MCF 10A (cell line): ENCODE measurements at regions not wholly inside any gene's neighbourhood (a gene's known extent, or its start where the extent isn't known, plus 50 kb on each side); places are given as distances from the start of the nearest gene placed in this dataset.

Experiments used
- BruUV-seq: library from RNA; stranded (reverse); fragments of 400-500 nt; replicated peaks from 2 replicates; lab custom pipeline; 2021; lab: Mats Ljungman, UMichigan
- CTCF ChIA-PET: fragments of 300-600 bp; sonication (Branson Sonifier 250); formaldehyde crosslinking; extraction: SDS; loops from one replicate; lab custom pipeline; 2021; ENCODE audit warnings: antibody characterized with exemption, inconsistent platforms; lab: Yijun Ruan, JAX
- POLR2A ChIA-PET: fragments of 300-600, 350-650 bp; sonication (Branson Sonifier 250); formaldehyde crosslinking; extraction: SDS; loops from one replicate; lab custom pipeline; 2020; ENCODE audit warnings: antibody characterized with exemption, inconsistent platforms; lab: Yijun Ruan, JAX
- DNase-seq: peaks from one replicate; pipeline ENCODE4 v3.0.0-alpha.2; 2018; ENCODE audit not compliant: unreplicated experiment
- H3K27ac Mint-ChIP-seq: one replicate; pipeline ENCODE4 v1.8.0; 2022; ENCODE audit warnings: mild to moderate bottlenecking, low read depth, mixed read lengths; ENCODE audit not compliant: unreplicated experiment
- H3K27me3 Mint-ChIP-seq: one replicate; pipeline ENCODE4 v1.8.0; 2022; ENCODE audit warnings: mixed read lengths; ENCODE audit not compliant: insufficient read depth, unreplicated experiment
- H3K36me3 Mint-ChIP-seq: one replicate; pipeline ENCODE4 v1.8.0; 2022; ENCODE audit warnings: mild to moderate bottlenecking, moderate library complexity, mixed read lengths; ENCODE audit not compliant: insufficient read depth, unreplicated experiment
- H3K4me1 Mint-ChIP-seq: one replicate; pipeline ENCODE4 v1.8.0; 2022; ENCODE audit warnings: mixed read lengths; ENCODE audit not compliant: insufficient read depth, unreplicated experiment
- H3K4me3 Mint-ChIP-seq: one replicate; pipeline ENCODE4 v1.8.0; 2022; ENCODE audit warnings: mild to moderate bottlenecking, moderate library complexity, mixed read lengths; ENCODE audit not compliant: unreplicated experiment
- H3K9me3 Mint-ChIP-seq: one replicate; pipeline ENCODE4 v1.8.0; 2022; ENCODE audit warnings: mixed read lengths; ENCODE audit not compliant: unreplicated experiment
- CTCF ChIP-seq: fragments of 200-600 bp; IDR thresholded peaks from one replicate; pipeline ENCODE4 v1.8.0; 2022; ENCODE audit warnings: antibody characterized with exemption, mild to moderate bottlenecking; ENCODE audit not compliant: unreplicated experiment
- intact Hi-C: fragments of 100-400 bp; cut with micrococcal nuclease; formaldehyde crosslinking; loops from 2 replicates; pipeline ENCODE4 v1.14.1; 2022

DNA sequence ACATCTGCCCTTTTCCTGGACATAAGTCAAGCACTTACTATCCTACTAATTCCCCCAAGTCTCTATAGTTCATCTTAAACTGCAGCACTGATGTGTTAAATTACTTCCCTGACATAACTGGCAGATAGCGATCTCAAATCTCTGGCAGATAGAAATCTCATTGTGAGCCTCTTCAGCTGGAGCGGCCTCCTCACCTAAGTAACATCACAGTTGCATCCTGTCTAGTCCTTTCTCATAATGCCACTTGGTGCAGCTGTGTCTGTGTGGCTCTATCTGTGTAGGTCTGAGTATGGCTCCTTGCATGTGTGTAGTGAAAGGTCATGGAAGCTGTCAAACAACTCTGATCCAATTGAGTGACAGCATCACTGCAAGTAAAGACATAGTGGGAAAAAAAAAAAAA, 53.6 kb upstream of the FST start:
- ChIA-PET CTCF (interaction anchor here (0.6 to 4.2 kb wide), 4 partner anchors 43 to 520 kb away, joined by 3 to 29 read pairs (median 4); no protein-coding TSS in a partner anchor), POLR2A (no interaction called here)
- Mint-ChIP-seq H3K4me1 (peaks cover 25% of the 10 kb centered on the region), H3K36me3 (no peaks in the 10 kb centered on the region), H3K9me3 (peaks cover 6% of the 10 kb centered on the region), H3K4me3 (no peak overlapping the region), H3K27ac (no peak overlapping the region), H3K27me3 (no peaks in the 10 kb centered on the region)
- intact Hi-C loops, result no loop called here
- no TSS peak for BruUV-seq
- no peak for DNase-seq
- no peak for TF ChIP-seq CTCF

- H3K4me3 Mint-ChIP-seq, result no peak overlapping the region
- intact Hi-C loops, result no loop called here
- H3K36me3 Mint-ChIP-seq, result no peaks in the 10 kb centered on the region
- CTCF ChIA-PET, result interaction anchor here (0.6 to 4.2 kb wide), 6 partner anchors 12 to 1089 kb away, joined by 3 to 29 read pairs (median 4); no protein-coding TSS in a partner anchor
- no peaks in the 10 kb centered on the region for H3K27me3 Mint-ChIP-seq
- no peak overlapping the region for H3K27ac Mint-ChIP-seq
- no peak for TF ChIP-seq CTCF
- peaks cover under 1% of the 10 kb centered on the region for H3K9me3 Mint-ChIP-seq
- H3K4me1 Mint-ChIP-seq, result peaks cover 16% of the 10 kb centered on the region
- POLR2A ChIA-PET, result no interaction called here
- no peak for DNase-seq
- BruUV-seq, result no TSS peak
Measured at GRCh38 chr5:53427965-53428364, 52.5 kb upstream of the FST start.

DNA sequence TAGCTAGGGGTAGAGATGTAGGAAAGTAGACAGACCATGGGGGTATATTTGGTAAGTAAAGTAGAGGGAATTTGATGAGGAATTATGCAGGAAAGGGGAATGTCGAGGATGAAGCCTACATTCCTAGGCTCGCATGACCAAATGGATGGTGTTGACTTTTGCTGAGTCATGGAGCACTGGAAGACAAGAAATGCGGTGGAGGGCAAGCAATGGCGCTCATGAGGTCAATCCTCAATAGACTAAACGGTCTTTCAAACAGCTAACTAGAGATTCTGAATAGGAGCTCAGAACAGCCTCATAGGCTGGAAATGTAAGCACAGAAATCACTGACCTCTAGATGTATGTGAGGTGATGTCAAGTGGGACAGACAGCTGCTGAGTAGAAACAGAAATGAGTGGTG, 50.7 kb upstream of the FST start:
- no peaks in the 10 kb centered on the region for H3K27me3 Mint-ChIP-seq
- no peak for DNase-seq
- no peak overlapping the region for H3K4me3 Mint-ChIP-seq
- no peak overlapping the region for H3K27ac Mint-ChIP-seq
- CTCF ChIA-PET, result interaction anchor here (0.6 to 4.2 kb wide), 12 partner anchors 10 to 805 kb away, joined by 3 to 29 read pairs (median 3); no protein-coding TSS in a partner anchor
- H3K4me1 Mint-ChIP-seq, result peaks cover 5% of the 10 kb centered on the region
- intact Hi-C loops, result loop anchor here (1.0 to 5.0 kb wide), 7 partner anchors 94 to 788 kb away; no protein-coding TSS in a partner anchor
- TF ChIP-seq CTCF, result no peak
- no peaks in the 10 kb centered on the region for H3K9me3 Mint-ChIP-seq
- H3K36me3 Mint-ChIP-seq, result no peaks in the 10 kb centered on the region
- BruUV-seq, result no TSS peak
- POLR2A ChIA-PET, result interaction anchor here (0.6 to 1.5 kb wide), 4 partner anchors 97 to 597 kb away, joined by 3 to 5 read pairs (median 4); no protein-coding TSS in a partner anchor

DNA sequence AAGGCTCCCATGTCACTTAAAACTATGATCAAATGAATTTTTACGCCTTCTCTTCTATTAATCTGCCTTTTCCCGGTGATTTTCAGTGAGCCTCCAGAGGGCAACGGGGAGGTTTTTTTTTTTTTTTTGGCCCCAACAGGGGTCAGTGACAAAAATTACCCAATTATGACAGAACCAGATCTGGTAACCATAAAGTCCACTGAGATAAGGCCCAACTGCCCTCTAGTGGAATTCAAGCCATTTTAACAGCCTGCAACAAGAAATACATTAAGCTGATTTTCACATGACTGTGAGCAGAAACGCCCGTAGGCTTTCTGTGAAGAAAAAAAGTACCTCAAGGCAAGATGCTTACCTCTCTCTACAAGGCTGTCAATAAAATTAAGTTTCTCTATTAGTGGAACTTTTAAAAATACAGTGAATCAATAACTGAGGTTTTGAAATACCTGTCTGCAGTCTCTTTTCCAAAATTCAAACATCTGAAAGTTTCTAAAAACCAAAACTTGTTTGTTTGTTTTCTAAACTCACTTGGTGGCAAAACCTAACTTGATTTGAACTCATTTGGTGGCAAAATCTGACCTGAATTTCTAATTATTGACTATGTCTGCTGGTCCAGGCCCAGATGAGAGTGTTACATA, 49.7 kb upstream of the FST start:
- no TSS peak for BruUV-seq
- no peaks in the 10 kb centered on the region for H3K36me3 Mint-ChIP-seq
- ChIA-PET CTCF (interaction anchor here (0.6 to 4.2 kb wide), 15 partner anchors 8 to 1003 kb away, joined by 3 to 29 read pairs (median 3); no protein-coding TSS in a partner anchor), POLR2A (interaction anchor here (1.1 to 1.3 kb wide), 2 partner anchors 96 to 596 kb away, joined by 5 read pairs; no protein-coding TSS in a partner anchor)
- no peak overlapping the region for H3K4me3 Mint-ChIP-seq
- no peaks in the 10 kb centered on the region for H3K4me1 Mint-ChIP-seq
- DNase-seq, result peak; percentile 69
- intact Hi-C loops, result loop anchor here (1.0 to 5.0 kb wide), 7 partner anchors 95 to 787 kb away; no protein-coding TSS in a partner anchor
- no peaks in the 10 kb centered on the region for H3K9me3 Mint-ChIP-seq
- no peaks in the 10 kb centered on the region for H3K27me3 Mint-ChIP-seq
- peak; percentile 58 for TF ChIP-seq CTCF
- H3K27ac Mint-ChIP-seq, result no peak overlapping the region
